Caco-2 (cell line): ENCODE measurements at regions not wholly inside any gene's neighbourhood (a gene's known extent, or its start where the extent isn't known, plus 50 kb on each side); places are given as distances from the start of the nearest gene placed in this dataset.

Experiments
- BruUV-seq: library from RNA; stranded (reverse); fragments of 400-500 nt; replicated peaks from 2 replicates; lab custom pipeline; 2021; lab: Mats Ljungman, UMichigan
- CTCF ChIA-PET: fragments of 300-600 bp; sonication (Branson Sonifier 250); formaldehyde crosslinking; loops from one replicate; lab custom pipeline; 2022; ENCODE audit warnings: antibody characterized with exemption; lab: Charles Lee
- POLR2A ChIA-PET: fragments of 300-600 bp; sonication (Branson Sonifier 250); formaldehyde crosslinking; loops from one replicate; lab custom pipeline; 2022; ENCODE audit warnings: antibody characterized with exemption; lab: Charles Lee
- DNase-seq, 2 experiments: peaks; one replicate each; pipeline versions ENCODE4 v3.0.0 to v3.0.0-alpha.2; 2020 to 2022
- H3K27me3 ChIP-seq: replicated peaks from 2 replicates; pipeline ENCODE4 v1.6.0; 2011; ENCODE audit warnings: low read length; ENCODE audit not compliant: control insufficient read depth, insufficient read depth
- H3K36me3 ChIP-seq: 2 replicates; pipeline ENCODE4 v1.5.1; 2011; ENCODE audit warnings: low read length; ENCODE audit not compliant: control insufficient read depth, insufficient read depth
- H3K4me1 ChIP-seq: fragments of 250-450 bp; sonication (Bioruptor Pico); 2 replicates; pipeline ENCODE4 v1.5.1; 2020; ENCODE audit warnings: mild to moderate bottlenecking
- H3K4me3 ChIP-seq: 2 replicates; pipeline ENCODE4 v1.5.1; 2011; ENCODE audit warnings: low read depth, mild to moderate bottlenecking, control low read depth, low read length
- H3K9me3 ChIP-seq: fragments of 250-450 bp; sonication (Bioruptor Pico); 2 replicates; pipeline ENCODE4 v1.5.1; 2020; ENCODE audit warnings: mild to moderate bottlenecking, moderate library complexity
- H3K27ac Mint-ChIP-seq: one replicate; pipeline ENCODE4 v1.8.0; 2022; ENCODE audit warnings: mixed read lengths; ENCODE audit not compliant: unreplicated experiment
- H3K27me3 Mint-ChIP-seq: one replicate; pipeline ENCODE4 v1.8.0; 2022; ENCODE audit warnings: mixed read lengths; ENCODE audit not compliant: insufficient read depth, unreplicated experiment
- H3K36me3 Mint-ChIP-seq: one replicate; pipeline ENCODE4 v1.8.0; 2022; ENCODE audit warnings: mild to moderate bottlenecking, mixed read lengths; ENCODE audit not compliant: insufficient read depth, unreplicated experiment
- H3K4me1 Mint-ChIP-seq: one replicate; pipeline ENCODE4 v1.8.0; 2022; ENCODE audit warnings: low read depth, mixed read lengths; ENCODE audit not compliant: unreplicated experiment
- H3K4me3 Mint-ChIP-seq: one replicate; pipeline ENCODE4 v1.8.0; 2022; ENCODE audit warnings: mild to moderate bottlenecking, moderate library complexity, mixed read lengths; ENCODE audit not compliant: unreplicated experiment
- H3K9me3 Mint-ChIP-seq: one replicate; pipeline ENCODE4 v1.8.0; 2022; ENCODE audit warnings: mixed read lengths; ENCODE audit not compliant: unreplicated experiment
- CTCF ChIP-seq, 2 experiments: fragments of 200-600 bp in 1 of 2; IDR thresholded peaks; 1 replicate in 1 of 2; 2 replicates in 1 of 2; pipeline versions ENCODE4 v1.5.1 to v1.8.0; 2011 to 2022; ENCODE audit warnings: antibody characterized with exemption in 1 of 2, control low read depth in 1 of 2, inconsistent platforms in 1 of 2, low read depth in 1 of 2, low read length in 1 of 2, mild to moderate bottlenecking in 1 of 2, moderate library complexity in 1 of 2; ENCODE audit not compliant: insufficient read depth in 1 of 2, severe bottlenecking in 1 of 2, unreplicated experiment in 1 of 2
- intact Hi-C: fragments of 100-400 bp; cut with micrococcal nuclease; formaldehyde crosslinking; loops from one replicate; pipeline ENCODE4 v1.10.0; 2022; ENCODE audit not compliant: unreplicated experiment

- Histone ChIP-seq H3K27me3 (no peaks in the 10 kb centered on the region), H3K4me1 (no peaks in the 10 kb centered on the region), H3K4me3 (no peak overlapping the region), H3K36me3 (no peaks in the 10 kb centered on the region), H3K9me3 (no peaks in the 10 kb centered on the region)
- no peaks in the 10 kb centered on the region for H3K9me3 Mint-ChIP-seq
- intact Hi-C loops = no loop called here
- DNase-seq = no peak
- H3K36me3 Mint-ChIP-seq = no peaks in the 10 kb centered on the region
- H3K4me1 Mint-ChIP-seq = no peaks in the 10 kb centered on the region
- H3K27ac Mint-ChIP-seq = no peak overlapping the region
- no peak for TF ChIP-seq CTCF (IDR thresholded peaks at IDR 0.05; ENCODE audit: insufficient read depth in 1 of 2, low read depth in 1 of 2, low read length in 1 of 2, severe bottlenecking in 1 of 2, unreplicated experiment in 1 of 2)
- BruUV-seq = no TSS peak
- CTCF ChIA-PET = no interaction called here
- H3K27me3 Mint-ChIP-seq = no peaks in the 10 kb centered on the region
- POLR2A ChIA-PET = no interaction called here
- H3K4me3 Mint-ChIP-seq = no peak overlapping the region
These were observed 153.8 kb upstream of the KLF3 start for GRCh38 chr4:38510201-38510600.

- Mint-ChIP-seq H3K4me1 (no peaks in the 10 kb centered on the region), H3K9me3 (no peaks in the 10 kb centered on the region), H3K4me3 (no peak overlapping the region), H3K27me3 (no peaks in the 10 kb centered on the region), H3K27ac (no peak overlapping the region), H3K36me3 (no peaks in the 10 kb centered on the region)
- Histone ChIP-seq H3K4me1 (no peaks in the 10 kb centered on the region), H3K9me3 (no peaks in the 10 kb centered on the region), H3K27me3 (no peaks in the 10 kb centered on the region), H3K4me3 (no peak overlapping the region), H3K36me3 (no peaks in the 10 kb centered on the region)
- BruUV-seq = no TSS peak
- no peak for DNase-seq
- intact Hi-C loops = no loop called here
- no peak for TF ChIP-seq CTCF (IDR thresholded peaks at IDR 0.05; ENCODE audit: insufficient read depth in 1 of 2, low read depth in 1 of 2, low read length in 1 of 2, severe bottlenecking in 1 of 2, unreplicated experiment in 1 of 2)
- CTCF ChIA-PET = no interaction called here
- POLR2A ChIA-PET = no interaction called here
These were observed 152.3 kb upstream of the KLF3 start for GRCh38 chr4:38511702-38512101.

- Histone ChIP-seq H3K27me3 (no peaks in the 10 kb centered on the region), H3K36me3 (no peaks in the 10 kb centered on the region), H3K4me1 (no peaks in the 10 kb centered on the region), H3K9me3 (no peaks in the 10 kb centered on the region), H3K4me3 (no peak overlapping the region)
- Mint-ChIP-seq H3K27me3 (no peaks in the 10 kb centered on the region), H3K4me1 (no peaks in the 10 kb centered on the region), H3K36me3 (no peaks in the 10 kb centered on the region), H3K27ac (no peak overlapping the region), H3K9me3 (no peaks in the 10 kb centered on the region), H3K4me3 (no peak overlapping the region)
- TF ChIP-seq CTCF (IDR thresholded peaks at IDR 0.05; ENCODE audit: insufficient read depth in 1 of 2, low read depth in 1 of 2, low read length in 1 of 2, severe bottlenecking in 1 of 2, unreplicated experiment in 1 of 2) = no peak
- intact Hi-C loops = no loop called here
- ChIA-PET POLR2A (no interaction called here), CTCF (no interaction called here)
- no TSS peak for BruUV-seq
- DNase-seq = no peak
These were observed 151.2 kb upstream of the KLF3 start for GRCh38 chr4:38512840-38513239.
